DOHH2 (cell line): ENCODE measurements at regions not wholly inside any gene's neighbourhood (a gene's known extent, or its start where the extent isn't known, plus 50 kb on each side); places are given as distances from the start of the nearest gene placed in this dataset.

Experiments
- EZH2phosphoT487 ChIP-seq: fragments of 200-600 bp; sonication (generic); IDR thresholded peaks from 2 replicates; pipeline ENCODE4 v1.6.1; 2017; ENCODE audit warnings: borderline replicate concordance, mild to moderate bottlenecking, antibody characterized with exemption, low read length, moderate library complexity, mixed read lengths
- TF ChIP-seq, protein P1 (sequence below): fragments of 200-600 bp; sonication (generic); IDR thresholded peaks from one replicate; pipeline ENCODE4 v1.5.1; 2014; ENCODE audit warnings: antibody characterized with exemption, mild to moderate bottlenecking, low read depth, low read length; ENCODE audit not compliant: poor library complexity, severe bottlenecking

DNA sequence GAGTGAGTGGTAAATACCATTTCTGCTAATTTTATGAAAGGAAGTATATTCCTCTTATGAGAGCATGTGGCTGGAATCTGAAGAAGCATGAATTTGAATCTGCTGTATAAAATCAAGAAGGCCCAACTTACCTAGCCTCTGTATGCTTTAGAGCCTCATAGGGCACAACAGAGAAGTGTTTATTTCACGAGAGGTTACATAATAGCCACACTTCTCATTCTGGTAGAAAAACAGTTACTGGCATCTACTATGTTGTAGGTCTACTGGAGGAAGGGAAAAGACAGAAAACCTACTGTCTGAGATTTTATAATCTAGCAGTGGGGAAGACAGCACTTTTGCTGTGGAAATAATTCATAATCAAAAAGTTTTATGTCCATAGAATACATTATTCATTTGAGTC, 172.6 kb upstream of the ZNF608 start:
- TF ChIP-seq, protein P1, sequence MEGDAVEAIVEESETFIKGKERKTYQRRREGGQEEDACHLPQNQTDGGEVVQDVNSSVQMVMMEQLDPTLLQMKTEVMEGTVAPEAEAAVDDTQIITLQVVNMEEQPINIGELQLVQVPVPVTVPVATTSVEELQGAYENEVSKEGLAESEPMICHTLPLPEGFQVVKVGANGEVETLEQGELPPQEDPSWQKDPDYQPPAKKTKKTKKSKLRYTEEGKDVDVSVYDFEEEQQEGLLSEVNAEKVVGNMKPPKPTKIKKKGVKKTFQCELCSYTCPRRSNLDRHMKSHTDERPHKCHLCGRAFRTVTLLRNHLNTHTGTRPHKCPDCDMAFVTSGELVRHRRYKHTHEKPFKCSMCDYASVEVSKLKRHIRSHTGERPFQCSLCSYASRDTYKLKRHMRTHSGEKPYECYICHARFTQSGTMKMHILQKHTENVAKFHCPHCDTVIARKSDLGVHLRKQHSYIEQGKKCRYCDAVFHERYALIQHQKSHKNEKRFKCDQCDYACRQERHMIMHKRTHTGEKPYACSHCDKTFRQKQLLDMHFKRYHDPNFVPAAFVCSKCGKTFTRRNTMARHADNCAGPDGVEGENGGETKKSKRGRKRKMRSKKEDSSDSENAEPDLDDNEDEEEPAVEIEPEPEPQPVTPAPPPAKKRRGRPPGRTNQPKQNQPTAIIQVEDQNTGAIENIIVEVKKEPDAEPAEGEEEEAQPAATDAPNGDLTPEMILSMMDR = no peak
- TF ChIP-seq EZH2phosphoT487 = no peak
